ENCODE measurements at regions not wholly inside any gene's neighbourhood (a gene's known extent, or its start where the extent isn't known, plus 50 kb on each side); places are given as distances from the start of the nearest gene placed in this dataset.

DNA sequence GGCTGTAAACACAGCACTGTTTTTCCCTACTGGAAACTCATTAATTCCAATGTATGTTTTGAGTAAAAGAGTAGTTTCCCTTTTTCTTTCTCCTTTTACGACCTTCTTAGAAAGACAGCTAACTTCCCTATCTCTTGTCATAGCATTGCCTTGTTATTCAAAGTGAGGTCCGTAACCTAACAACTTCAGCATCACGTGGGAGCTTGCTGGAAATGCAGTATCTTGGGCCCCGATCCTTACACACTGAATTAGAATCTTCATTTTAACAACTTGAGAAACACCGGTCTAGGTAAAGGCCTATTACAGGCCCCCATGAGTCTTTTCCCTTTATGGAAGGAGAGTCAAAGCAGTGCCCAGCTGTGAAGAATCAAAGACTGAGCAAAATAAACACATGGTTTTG, 230.7 kb upstream of the PRKD1 start:
- Histone ChIP-seq H3K36me3 (ENCODE audit: insufficient read depth, low read length) (no peaks in the 10 kb centered on the region), H3K9ac (ENCODE audit: low read depth, low read length, poor library complexity, severe bottlenecking) (no peak overlapping the region), H4K20me1 (ENCODE audit: insufficient read depth, low read length, poor library complexity, severe bottlenecking) (no peaks in the 10 kb centered on the region), H3K4me3 (ENCODE audit: low read length, poor library complexity, severe bottlenecking) (no peak overlapping the region), H3K4me2 (ENCODE audit: low read depth, low read length, poor library complexity, severe bottlenecking) (no peak overlapping the region), H3K79me2 (ENCODE audit: insufficient read depth, low read length) (no peaks in the 10 kb centered on the region), H3K9me3 (ENCODE audit: insufficient read depth, low read depth, low read length) (no peaks in the 10 kb centered on the region), H3F3A (ENCODE audit: low read depth) (no peaks in the 10 kb centered on the region), H3K27me3 (ENCODE audit: insufficient read depth, low read length, poor library complexity, severe bottlenecking) (no peaks in the 10 kb centered on the region), H2AFZ (ENCODE audit: low read length) (no peak overlapping the region), H3K9me2 (replicated peaks; ENCODE audit: low read depth, low read length) (no peaks in the 10 kb centered on the region), H3K4me1 (ENCODE audit: insufficient read depth, low read length, poor library complexity, severe bottlenecking) (no peaks in the 10 kb centered on the region)
- no peak for TF ChIP-seq EZH2phosphoT487 (IDR thresholded peaks at IDR 0.05; ENCODE audit: borderline replicate concordance)
- no peak for TF ChIP-seq CTCF (conservative IDR thresholded peaks at IDR 0.05; ENCODE audit: low read length)

DNA sequence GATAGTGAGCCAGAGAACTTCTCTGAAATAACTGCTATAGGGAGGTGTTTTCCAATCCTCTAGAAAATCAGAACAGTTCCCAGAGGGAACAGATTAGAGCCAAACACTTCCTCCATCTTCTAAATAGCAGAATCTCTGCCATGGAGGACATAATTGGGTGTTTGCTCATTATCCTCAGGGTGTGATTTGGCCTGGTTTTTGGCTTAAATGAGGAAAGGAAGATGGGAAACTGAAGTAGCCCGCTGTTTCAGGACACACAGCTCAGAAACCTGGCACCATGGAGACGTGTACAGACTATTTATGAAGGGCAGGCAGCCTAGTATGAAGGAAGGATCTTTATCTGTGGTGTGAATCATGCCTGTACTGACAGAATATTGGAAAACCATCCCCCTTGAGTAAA, 231.7 kb upstream of the PRKD1 start:
- Histone ChIP-seq H3F3A (ENCODE audit: low read depth) (no peaks in the 10 kb centered on the region), H3K9me2 (replicated peaks; ENCODE audit: low read depth, low read length) (no peaks in the 10 kb centered on the region), H3K36me3 (ENCODE audit: insufficient read depth, low read length) (no peaks in the 10 kb centered on the region), H4K20me1 (ENCODE audit: insufficient read depth, low read length, poor library complexity, severe bottlenecking) (no peaks in the 10 kb centered on the region), H3K27me3 (ENCODE audit: insufficient read depth, low read length, poor library complexity, severe bottlenecking) (no peaks in the 10 kb centered on the region), H3K79me2 (ENCODE audit: insufficient read depth, low read length) (no peaks in the 10 kb centered on the region), H3K4me3 (ENCODE audit: low read length, poor library complexity, severe bottlenecking) (no peak overlapping the region), H3K4me1 (ENCODE audit: insufficient read depth, low read length, poor library complexity, severe bottlenecking) (no peaks in the 10 kb centered on the region), H3K9ac (ENCODE audit: low read depth, low read length, poor library complexity, severe bottlenecking) (no peak overlapping the region), H3K9me3 (ENCODE audit: insufficient read depth, low read depth, low read length) (no peaks in the 10 kb centered on the region), H2AFZ (ENCODE audit: low read length) (no peak overlapping the region), H3K4me2 (ENCODE audit: low read depth, low read length, poor library complexity, severe bottlenecking) (no peak overlapping the region)
- no peak for TF ChIP-seq EZH2phosphoT487 (IDR thresholded peaks at IDR 0.05; ENCODE audit: borderline replicate concordance)
- TF ChIP-seq CTCF (conservative IDR thresholded peaks at IDR 0.05; ENCODE audit: low read length) = no peak

GRCh38 chr14:30160608-30161007, 233.0 kb upstream of the PRKD1 start:
- Histone ChIP-seq H3K9me3 (ENCODE audit: insufficient read depth, low read depth, low read length) (no peaks in the 10 kb centered on the region), H3K79me2 (ENCODE audit: insufficient read depth, low read length) (no peaks in the 10 kb centered on the region), H3K9ac (ENCODE audit: low read depth, low read length, poor library complexity, severe bottlenecking) (no peak overlapping the region), H3F3A (ENCODE audit: low read depth) (no peaks in the 10 kb centered on the region), H3K4me3 (ENCODE audit: low read length, poor library complexity, severe bottlenecking) (no peak overlapping the region), H3K27me3 (ENCODE audit: insufficient read depth, low read length, poor library complexity, severe bottlenecking) (no peaks in the 10 kb centered on the region), H3K4me1 (ENCODE audit: insufficient read depth, low read length, poor library complexity, severe bottlenecking) (no peaks in the 10 kb centered on the region), H3K36me3 (ENCODE audit: insufficient read depth, low read length) (no peaks in the 10 kb centered on the region), H4K20me1 (ENCODE audit: insufficient read depth, low read length, poor library complexity, severe bottlenecking) (no peaks in the 10 kb centered on the region), H3K4me2 (ENCODE audit: low read depth, low read length, poor library complexity, severe bottlenecking) (no peak overlapping the region), H3K9me2 (replicated peaks; ENCODE audit: low read depth, low read length) (no peaks in the 10 kb centered on the region), H2AFZ (ENCODE audit: low read length) (no peak overlapping the region)
- no peak for TF ChIP-seq EZH2phosphoT487 (IDR thresholded peaks at IDR 0.05; ENCODE audit: borderline replicate concordance)
- TF ChIP-seq CTCF (conservative IDR thresholded peaks at IDR 0.05; ENCODE audit: low read length) = no peak

Data from Loucy (cell line).